Stimulated activated CD4-positive, alpha-beta T cell treated with anti-CD3 and anti-CD28 coated beads, TNF-alpha, amount 100 ng/mL, for 24 hours (primary cell): ENCODE measurements at regions not wholly inside any gene's neighbourhood (a gene's known extent, or its start where the extent isn't known, plus 50 kb on each side); places are given as distances from the start of the nearest gene placed in this dataset.

Experiments used
- DNase-seq, 3 experiments: peaks; one replicate each; pipeline ENCODE4 v3.0.0-alpha.2; 2020; ENCODE audit warnings: low read depth in 3 of 3

DNA sequence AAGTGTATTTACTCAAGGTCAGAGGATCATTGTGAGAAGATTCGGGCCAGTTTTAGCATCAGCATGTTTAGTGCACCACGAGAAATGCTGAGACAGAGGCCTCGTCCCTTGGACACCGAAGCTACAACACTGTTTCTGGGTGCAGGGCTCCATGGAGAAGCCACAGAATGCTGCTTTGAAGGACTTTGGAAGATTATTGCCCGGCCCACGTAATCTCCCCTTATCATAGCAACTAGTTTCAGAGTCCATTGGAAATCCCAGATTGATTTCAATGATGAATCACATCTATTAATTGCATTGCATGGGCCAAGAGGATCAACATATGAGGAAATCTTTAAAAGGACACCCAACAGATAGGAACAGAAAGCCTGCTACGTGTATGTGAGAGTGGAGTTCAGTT is 156.0 kb downstream of the MAF start:
- DNase-seq, result no peak

DNA sequence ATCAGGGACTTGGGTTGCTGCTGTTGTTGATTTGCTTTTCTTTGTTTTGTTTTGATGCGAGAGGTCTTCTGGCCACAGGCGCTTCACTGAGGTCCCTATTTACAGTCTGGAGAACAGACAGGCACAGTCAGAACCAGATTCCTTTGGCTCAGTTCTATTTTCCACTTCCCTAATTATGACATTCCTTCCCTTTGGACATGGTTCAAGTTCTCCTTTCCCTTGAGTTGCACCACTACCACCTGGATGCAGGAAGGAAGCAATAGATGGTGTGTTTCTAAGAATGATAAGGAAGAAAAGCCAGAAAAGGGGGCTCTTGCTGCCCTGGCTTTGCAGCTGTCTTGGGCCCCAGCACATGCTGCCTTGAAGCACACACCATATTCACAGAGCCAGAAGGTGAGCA is 160.6 kb downstream of the MAF start:
- no peak for DNase-seq

DNA sequence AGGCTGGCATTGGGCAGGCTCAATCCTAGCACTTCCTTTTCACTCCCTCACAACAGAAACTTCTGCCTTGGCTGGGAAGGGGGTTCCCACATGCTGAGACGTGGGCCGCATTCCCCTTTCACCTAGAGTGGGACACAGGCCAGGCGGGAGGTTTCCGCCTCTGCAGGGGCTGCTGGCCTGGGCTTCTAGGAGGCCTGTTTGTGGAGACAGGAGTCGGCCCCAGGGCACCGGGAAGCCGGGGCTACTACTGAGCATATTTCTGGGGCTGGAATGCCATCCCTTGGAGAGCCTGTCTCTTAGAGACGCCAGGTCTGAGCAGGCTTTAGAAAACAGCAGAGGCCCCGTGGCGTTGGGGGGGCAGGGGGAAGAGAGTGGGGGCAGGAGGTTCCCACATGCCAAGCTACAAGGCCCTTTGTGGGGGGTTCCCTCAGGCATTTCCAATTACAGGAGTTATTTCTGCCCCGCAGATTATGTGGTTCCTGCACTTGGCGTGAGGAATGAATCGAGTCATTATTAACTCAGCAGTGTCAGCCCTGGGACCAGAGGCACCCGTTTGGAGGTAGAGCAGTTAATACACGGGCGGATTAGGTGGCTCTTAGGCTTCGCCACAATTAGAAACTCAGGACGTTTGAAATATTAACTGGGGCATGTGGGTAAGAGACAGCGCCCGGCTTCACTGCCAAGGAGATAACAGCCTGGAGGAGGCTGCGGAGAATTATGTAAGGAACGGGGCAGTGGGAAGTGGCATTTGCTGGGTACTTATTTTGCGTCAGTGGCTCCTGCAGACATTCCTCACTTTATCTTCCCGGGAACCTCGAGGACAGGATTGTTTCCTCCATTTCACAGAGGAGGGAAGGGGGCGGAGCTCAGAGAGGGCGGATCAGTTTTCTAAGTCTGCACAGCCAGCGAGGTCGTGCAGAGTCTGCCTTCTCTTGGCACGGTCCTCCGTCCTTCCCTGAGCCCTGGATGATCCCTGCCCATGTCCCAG is 162.5 kb downstream of the MAF start:
- DNase-seq, result no peak

DNA sequence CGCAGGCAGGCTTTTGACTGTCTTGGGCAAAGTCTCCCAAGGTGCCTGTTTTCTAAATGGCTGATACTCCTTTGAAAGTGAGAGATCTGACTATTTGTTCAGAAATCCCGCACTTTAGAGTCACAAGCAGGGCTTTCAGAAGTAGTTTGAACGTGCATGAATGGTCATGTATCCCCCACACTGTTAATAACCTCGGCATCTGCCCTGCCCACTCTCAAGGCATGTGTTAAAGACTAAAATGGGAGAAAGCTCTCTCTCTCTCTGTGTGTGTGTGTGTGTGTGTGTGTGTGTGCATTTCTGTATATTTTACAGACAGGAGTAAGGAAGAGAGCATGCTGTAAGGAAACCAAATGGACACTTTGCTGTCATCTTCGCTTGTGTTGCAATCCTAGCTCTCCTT is 163.7 kb downstream of the MAF start:
- no peak for DNase-seq

DNA sequence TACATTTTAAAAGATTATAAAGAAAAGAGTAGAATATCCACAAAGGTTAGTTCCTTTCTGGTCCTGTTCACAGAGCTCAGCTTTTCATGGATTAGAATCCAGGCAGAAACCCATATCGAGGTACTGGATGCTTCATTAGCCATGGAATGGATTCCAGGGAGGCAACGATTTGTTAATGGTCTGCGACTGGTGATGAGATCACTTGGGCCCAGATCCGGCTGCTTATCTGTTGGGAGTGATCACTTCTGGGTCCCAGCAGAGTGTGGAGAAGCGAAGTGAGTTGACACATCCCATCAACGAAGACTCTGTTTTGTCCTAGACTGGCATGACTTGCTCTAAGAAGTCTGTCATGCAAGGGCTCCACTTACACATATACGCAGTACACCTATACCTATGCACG is 165.8 kb downstream of the MAF start:
- no peak for DNase-seq

DNA sequence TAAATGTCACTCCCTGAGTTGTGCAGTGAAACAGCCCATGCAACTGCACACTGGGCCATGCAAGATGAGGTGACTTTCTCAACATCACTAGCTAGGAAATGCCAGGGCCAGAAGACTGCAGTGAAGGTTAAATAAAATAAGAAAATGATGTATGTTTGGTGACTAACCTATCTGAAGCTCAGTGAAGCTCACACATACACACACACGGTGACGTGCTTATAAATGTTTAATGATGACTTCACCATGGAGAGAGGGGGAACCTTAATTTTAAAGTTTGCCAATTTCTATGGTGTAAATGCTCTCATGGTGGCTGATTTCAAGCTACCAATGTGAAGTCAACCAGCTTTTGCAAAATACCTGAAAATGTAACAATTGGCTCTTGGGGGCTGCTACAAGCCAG is 166.4 kb downstream of the MAF start:
- DNase-seq, result no peak

DNA sequence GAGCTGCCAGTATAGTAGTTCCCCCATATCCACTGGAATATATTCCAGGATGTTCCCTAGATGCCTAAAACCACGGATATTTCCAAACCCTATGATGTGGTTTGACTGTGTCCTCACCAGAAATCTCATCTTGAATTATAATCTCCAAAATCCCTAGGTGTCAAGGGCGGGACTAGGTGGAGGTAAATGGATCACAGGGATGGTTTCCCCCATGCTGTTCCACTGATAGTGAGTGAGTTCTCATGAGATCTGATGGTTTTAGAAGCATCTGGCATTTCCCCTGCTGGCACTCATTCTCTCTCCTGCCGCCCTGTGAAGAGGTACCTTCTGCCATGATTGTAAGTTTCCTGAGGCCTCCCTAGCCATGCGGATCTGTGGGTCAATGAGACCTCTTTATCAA is 168.6 kb downstream of the MAF start:
- DNase-seq, result no peak

DNA sequence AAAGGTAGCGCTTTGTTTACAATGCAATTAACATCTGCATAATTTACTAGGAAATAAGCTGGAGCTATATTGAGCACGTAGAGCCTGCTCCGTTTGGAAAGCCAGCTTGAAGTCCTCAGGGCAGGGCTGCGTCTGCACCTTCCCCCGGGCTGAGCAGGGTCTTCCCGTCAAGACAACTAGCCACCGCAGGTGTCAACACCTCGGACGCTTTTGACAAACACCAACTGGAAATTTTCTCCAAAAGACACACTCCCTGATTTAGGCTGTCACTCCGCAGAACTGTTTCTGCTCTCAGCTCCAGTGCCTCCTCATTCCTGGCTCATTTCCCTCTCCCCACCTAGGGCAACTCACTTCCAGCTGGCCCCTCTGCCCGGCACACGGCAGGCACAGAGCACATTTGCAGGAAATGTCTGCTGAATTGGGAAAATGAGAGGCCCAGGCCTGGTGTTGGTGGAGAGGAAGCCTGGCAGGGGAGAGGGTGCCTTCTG is 170.3 kb downstream of the MAF start:
- DNase-seq, result no peak

DNA sequence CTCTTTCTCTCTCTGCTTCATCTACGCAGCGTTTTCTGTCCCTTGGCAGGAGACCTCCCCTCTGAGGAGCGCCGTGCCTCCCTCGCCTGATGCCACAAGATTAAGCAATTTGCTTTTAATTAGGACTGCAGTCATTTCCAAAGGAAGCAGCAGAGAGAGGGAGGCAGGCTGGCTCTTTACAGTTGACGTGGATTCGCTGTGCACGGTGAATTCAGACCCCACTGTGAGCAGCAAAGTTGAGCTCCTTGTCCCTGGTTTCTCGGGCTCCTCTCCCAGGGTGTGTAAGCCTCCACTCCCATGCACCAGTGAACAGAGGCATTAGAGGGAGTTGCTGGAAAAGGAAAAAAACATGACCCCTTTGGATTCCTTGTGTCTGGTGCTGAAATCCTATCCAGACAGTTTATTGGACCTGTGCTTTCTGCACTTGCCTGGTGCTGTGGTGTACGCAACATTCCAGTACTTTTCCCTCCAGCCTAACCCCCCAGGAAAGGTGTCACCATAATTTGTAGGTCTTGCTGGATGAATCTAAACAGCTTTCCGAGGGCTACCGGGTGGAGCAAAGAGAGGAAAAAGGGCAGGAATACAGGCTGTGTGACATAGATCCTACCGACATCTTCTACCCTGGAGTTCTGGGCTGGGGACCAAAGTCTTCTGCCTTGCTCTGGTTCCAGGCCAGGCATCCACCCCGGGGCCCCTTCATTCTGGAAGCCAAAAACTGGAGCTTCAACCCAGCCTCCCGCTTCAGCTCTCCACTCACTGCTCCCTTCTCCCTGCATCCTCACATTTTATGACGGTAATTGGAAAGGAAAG is 171.0 kb downstream of the MAF start:
- no peak for DNase-seq

DNA sequence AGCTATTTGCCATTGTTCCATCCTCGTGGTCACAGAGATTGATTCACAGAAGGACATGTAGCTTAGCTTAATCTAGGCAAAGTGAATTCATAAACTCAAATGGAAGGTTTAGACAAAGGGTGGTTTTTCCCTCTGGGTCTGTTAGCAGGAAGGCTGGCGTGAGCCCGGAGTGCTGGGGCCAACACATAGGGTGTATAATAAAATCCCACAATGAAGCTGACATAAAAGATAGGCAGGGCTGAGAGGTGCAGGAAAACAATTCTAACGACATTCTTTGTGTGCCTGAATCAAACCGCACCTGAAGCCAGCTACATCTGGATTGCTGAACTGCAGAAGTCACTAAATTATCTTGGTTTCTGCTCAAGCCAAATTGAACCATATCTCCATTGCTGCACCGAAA is 173.9 kb downstream of the MAF start:
- no peak for DNase-seq

DNA sequence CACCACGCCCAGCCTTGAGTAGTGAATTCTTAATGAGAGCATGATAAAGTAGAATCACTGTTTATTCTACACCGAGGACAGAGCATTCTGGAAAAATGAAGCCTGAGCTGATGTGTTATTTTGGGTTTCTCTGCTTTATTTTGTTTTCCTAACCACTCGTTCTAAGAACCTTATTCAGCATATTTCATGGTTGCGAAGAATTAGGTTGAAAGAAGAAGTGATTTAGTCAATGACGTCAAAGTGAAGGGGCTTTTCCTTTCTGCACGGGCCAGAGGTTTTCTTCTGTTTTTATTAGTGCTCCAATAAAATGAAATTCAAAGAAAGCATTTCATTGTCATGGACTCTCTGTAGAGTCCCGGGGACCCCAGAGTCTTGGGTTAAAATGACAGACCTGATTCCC is 178.5 kb downstream of the MAF start:
- DNase-seq, result no peak

DNA sequence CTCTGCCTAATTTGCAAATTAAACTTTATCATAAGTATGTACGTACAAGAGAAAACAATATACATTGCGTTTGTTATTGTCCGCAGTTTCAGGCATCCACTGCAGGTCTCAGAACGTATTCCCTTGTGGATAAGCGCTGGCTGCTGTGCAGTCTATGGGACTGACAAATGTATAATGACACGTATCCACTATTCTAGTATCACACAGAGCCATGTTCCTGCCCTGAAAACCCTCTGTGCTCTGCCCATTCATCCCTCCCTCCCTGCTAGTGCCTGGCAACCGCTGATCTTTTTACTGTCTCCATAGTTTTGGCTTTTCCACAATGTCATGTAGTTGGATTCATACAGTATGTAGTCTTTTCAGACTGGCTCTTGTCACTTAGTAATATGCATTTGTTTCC is 179.4 kb downstream of the MAF start:
- DNase-seq, result no peak

DNA sequence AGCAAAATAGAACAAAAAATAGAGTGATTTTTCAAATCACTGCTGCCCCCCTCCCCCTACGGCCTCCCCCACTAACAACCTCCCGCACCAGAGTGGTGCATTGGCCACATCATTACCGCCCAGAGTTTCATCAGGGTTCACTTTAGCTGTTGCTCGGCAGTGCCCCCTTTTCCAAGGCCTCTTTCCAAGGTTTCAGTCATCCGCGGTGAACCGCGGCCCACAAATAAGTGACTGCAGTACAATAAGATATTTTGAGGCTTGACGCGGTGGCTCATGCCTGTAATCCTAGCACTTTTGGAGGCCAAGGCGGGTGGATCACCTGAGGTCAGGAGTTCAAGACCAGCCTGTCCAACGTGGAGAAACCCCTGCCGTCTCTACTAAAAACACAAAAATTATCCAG is 180.0 kb downstream of the MAF start:
- no peak for DNase-seq

DNA sequence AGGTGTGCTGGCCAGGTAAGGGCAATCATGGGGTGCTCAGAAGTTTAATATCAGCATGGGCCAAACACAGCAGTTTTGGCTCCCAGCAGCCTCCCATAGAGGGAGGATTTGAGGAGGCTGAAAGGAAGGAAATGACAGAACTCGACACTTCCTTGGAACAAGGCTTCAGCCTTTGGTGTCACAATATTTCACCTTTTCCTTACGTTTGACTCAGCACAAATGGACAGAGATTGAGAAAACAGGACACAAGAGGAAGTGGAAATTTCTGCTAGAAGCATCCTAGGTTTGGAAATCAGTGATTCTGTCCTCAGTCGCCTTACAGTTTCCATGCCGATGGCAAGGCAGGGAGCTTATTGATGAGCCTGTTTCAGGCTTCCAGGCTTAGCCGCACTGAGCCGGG is 181.4 kb downstream of the MAF start:
- no peak for DNase-seq

DNA sequence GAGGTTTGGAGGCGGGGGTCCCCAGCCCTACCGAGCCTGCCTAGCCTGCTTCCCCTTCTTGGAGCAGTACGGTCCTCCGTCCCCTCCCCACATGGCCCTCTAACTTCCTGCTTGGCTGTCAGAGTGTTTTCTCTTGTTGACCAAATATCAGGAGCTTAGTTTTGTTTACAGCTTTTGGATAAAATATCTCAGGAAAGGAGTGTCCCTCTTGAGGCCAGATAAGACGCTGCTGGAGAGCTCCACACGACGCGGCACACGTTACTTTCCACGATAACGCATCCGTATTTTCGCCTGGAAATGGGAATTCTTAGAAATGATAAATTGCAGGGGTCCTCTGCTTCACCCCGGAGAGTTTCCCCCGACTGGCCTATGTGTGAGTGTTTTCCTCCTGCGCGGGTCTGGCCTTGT is 182.9 kb downstream of the MAF start:
- no peak for DNase-seq

DNA sequence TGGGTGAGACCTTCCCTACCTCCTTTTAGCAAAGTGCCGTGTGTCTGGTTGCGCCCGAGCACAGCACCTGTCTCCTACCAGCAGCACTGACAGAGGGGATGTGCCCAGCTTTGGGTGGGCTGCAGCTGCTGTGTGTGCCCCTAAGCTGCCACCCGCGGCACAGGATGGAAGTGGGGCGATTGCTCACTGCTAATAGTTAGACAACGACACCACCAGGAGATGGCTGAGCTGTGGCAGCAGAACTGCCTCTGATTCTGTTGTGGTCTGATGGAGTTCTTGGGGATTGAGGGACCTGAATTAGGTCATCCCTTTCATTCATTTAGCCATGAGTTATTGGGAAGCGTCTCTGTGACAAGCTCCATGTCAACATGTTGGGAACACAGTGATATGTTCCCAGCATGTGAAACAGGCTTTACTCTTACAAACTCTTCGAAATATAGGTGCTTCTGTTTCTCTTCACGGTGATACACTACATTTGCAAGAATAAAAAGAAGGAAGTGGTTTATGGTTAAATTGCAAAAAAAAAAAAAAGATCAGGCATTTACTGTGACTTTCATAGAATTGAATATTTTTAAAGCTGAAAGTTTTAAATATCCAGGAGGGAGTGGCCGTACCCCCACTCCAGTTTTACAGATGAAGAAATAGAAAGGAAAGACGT is 184.4 kb downstream of the MAF start:
- DNase-seq, result no peak

DNA sequence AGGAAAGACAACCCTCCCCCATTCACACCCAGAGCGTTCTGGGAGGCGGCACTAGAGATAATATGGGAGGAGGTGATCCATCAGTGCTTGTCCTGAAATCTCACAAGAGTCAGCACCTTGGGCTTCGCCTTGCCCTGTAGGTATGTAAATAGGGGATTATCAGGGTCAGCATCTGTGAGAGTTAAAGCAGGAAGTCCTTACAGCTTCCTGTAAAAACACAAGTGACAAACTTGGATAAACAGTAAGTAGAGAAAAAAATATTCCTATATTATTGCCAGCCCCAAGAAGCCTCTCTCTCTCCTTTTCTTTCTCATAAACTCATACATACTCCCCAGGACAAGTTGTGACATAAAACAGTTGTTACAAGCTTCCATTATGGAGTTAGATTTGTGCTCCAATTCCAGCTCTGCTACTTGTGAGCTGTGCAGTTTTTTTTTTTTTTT is 187.7 kb downstream of the MAF start:
- no peak for DNase-seq

DNA sequence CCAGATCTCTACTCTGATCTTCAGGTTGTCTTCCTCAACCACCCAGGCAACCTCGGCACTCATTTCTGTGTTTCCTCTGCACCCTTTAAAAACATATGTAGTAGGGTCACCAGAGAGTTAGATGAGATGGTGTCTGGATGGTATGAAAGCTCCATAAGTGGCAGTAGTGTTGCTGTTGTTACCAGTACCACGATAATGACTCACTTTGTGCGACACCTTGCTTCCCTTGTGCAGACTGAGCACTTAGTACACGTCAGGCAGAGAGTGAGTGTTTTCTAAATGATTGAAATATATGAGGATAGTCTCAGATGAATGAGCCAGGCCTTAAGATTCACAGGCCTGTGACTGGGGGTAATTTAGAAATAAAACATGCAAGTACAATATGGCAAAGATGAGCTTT is 188.7 kb downstream of the MAF start:
- DNase-seq, result no peak

DNA sequence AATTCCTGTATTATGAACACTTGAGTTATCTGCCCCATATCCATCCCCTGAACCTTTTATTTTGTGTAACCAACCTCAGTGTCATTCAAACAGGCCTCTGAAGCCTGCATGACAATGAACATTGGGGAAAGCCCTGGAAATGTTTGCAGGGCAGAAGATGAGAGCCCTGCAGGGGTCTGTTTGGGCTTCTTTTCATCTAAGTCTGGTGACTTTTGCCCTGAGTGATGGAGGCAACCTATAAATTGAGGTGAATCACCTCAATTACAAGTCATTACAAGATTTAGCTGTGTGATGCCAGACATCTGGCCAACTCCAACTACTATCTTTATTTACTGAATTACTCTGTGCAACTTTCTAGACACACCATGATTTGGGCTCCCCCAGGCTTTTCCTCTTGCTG is 189.2 kb downstream of the MAF start:
- no peak for DNase-seq

DNA sequence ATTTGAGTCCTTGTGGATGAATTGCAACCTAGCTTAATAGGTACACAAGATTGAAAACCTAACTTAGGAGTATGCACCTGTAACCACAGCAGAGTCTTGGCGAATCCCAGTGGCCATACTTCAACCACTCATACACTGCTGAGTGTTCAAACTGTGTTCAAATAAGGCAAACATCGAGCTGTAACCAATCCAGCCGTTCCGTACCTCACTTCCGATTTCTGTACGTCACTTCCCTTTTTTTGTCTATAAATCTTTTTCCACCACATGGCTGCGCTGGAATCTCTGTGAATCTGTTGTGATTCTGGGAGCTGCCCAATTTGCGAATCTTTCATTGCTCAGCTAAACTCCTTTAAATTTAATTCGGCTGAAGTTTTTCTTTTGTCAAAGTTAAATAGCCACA is 190.6 kb downstream of the MAF start:
- DNase-seq, result no peak

DNA sequence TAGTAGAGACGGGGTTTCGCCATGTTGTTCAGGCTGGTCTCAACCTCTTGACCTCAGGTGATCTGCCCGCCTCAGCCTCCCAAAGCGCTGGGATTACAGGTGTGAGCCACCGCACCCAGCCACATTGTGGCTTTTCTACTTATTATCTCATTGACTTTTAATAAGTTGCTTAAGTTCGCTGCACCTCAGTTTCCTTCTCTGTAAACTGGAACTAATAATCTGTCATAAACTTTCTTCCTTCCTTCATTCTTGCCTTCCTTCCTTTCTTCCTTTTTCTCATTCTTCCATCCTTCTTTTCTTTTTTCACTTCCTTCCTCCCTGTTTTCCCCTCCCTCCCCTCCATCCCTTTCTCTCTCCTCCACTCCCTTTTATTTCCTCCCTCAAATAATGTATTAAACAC is 192.2 kb downstream of the MAF start:
- DNase-seq, result no peak

DNA sequence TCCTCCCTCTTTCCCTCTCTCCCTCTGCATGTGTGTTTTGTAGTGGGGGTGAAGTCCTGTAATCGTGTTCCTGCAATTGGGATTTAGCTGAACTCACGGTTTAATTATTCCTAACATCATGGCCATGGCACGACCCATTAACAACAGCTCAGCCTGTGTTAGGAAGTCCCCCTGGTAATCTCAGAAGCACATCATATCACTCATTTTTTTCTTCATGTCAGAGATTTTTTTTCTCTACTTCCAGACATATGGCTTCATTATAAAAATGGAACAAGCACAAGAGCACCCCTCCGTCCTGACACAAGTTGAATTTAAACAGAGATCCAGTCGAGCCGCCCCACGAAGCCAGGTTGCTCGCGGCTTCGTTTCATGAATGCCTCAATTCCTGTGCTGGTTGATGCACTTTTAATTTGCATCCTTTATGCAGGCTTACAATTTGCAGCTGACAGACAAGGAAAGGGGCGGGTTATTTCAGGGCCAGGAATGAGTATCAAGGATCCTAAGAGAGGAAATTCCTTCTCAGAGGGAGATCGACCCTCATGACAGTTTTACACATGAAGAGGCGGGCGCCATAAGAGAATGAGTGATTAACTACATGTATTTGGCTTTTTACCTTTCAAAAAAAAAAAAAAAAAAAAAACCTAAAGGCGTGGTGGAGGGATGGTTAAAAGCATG is 192.9 kb downstream of the MAF start:
- DNase-seq, result no peak
